ENCODE measurements at regions not wholly inside any gene's neighbourhood (a gene's known extent, or its start where the extent isn't known, plus 50 kb on each side); places are given as distances from the start of the nearest gene placed in this dataset.
A peak's percentile ranks its signal among the peaks of the same experiment; 100 is the strongest.

- TF ChIP-seq CTCF (IDR thresholded peaks at IDR 0.05; ENCODE audit: extremely low read depth, low read depth, low read length): no peak
- Histone ChIP-seq H3K27me3 (ENCODE audit: insufficient read depth, low read length) (no peaks in the 10 kb centered on the region), H3K79me2 (ENCODE audit: insufficient read depth, low read length) (no peaks in the 10 kb centered on the region), H3K4me1 (ENCODE audit: insufficient read depth, low read length) (no peaks in the 10 kb centered on the region), H2AFZ (ENCODE audit: low read length) (no peak overlapping the region), H4K20me1 (ENCODE audit: insufficient read depth, low read length) (no peaks in the 10 kb centered on the region), H3K4me2 (ENCODE audit: insufficient read depth, low read length) (no peak overlapping the region), H3K9me3 (ENCODE audit: low read depth, low read length) (no peaks in the 10 kb centered on the region), H3K36me3 (ENCODE audit: insufficient read depth, low read length) (peaks cover 27% of the 10 kb centered on the region), H3K27ac (ENCODE audit: low read depth, low read length) (no peak overlapping the region), H3K4me3 (ENCODE audit: insufficient read depth, low read length) (no peak overlapping the region)
- no peak for DNase-seq (ENCODE audit: insufficient read length, low spot score, missing footprints)
Measured at GRCh38 chr6:144834426-144835038, 549.4 kb downstream of the UTRN start.

- Histone ChIP-seq H3K4me1 (ENCODE audit: insufficient read depth, low read length) (no peaks in the 10 kb centered on the region), H3K36me3 (ENCODE audit: insufficient read depth, low read length) (peaks cover 27% of the 10 kb centered on the region), H3K4me3 (ENCODE audit: insufficient read depth, low read length) (no peak overlapping the region), H3K27ac (ENCODE audit: low read depth, low read length) (no peak overlapping the region), H3K27me3 (ENCODE audit: insufficient read depth, low read length) (no peaks in the 10 kb centered on the region), H2AFZ (ENCODE audit: low read length) (no peak overlapping the region), H3K4me2 (ENCODE audit: insufficient read depth, low read length) (no peak overlapping the region), H4K20me1 (ENCODE audit: insufficient read depth, low read length) (no peaks in the 10 kb centered on the region), H3K79me2 (ENCODE audit: insufficient read depth, low read length) (no peaks in the 10 kb centered on the region), H3K9me3 (ENCODE audit: low read depth, low read length) (no peaks in the 10 kb centered on the region)
- TF ChIP-seq CTCF (IDR thresholded peaks at IDR 0.05; ENCODE audit: extremely low read depth, low read depth, low read length): no peak
- DNase-seq (ENCODE audit: insufficient read length, low spot score, missing footprints): no peak
Measured at GRCh38 chr6:144835322-144835973, 550.3 kb downstream of the UTRN start.

GRCh38 chr6:144840619-144841018 lies 555.5 kb downstream of the UTRN start:
- H3K27ac ChIP-seq (ENCODE audit: low read depth, low read length): no peak overlapping the region
- H3K79me2 ChIP-seq (ENCODE audit: insufficient read depth, low read length): no peaks in the 10 kb centered on the region
- no peaks in the 10 kb centered on the region for H3K9me3 ChIP-seq (ENCODE audit: low read depth, low read length)
- TF ChIP-seq CTCF (IDR thresholded peaks at IDR 0.05; ENCODE audit: extremely low read depth, low read depth, low read length): no peak
- no peak overlapping the region for H2AFZ ChIP-seq (ENCODE audit: low read length)
- H4K20me1 ChIP-seq (ENCODE audit: insufficient read depth, low read length): no peaks in the 10 kb centered on the region
- no peak overlapping the region for H3K4me2 ChIP-seq (ENCODE audit: insufficient read depth, low read length)
- H3K36me3 ChIP-seq (ENCODE audit: insufficient read depth, low read length): peaks cover 32% of the 10 kb centered on the region
- peaks cover 12% of the 10 kb centered on the region for H3K4me1 ChIP-seq (ENCODE audit: insufficient read depth, low read length)
- H3K4me3 ChIP-seq (ENCODE audit: insufficient read depth, low read length): no peak overlapping the region
- H3K27me3 ChIP-seq (ENCODE audit: insufficient read depth, low read length): no peaks in the 10 kb centered on the region
- no peak for DNase-seq (ENCODE audit: insufficient read length, low spot score, missing footprints)

GRCh38 chr6:144843701-144844100 lies 558.6 kb downstream of the UTRN start:
- Histone ChIP-seq H3K4me2 (ENCODE audit: insufficient read depth, low read length) (no peak overlapping the region), H3K27ac (ENCODE audit: low read depth, low read length) (no peak overlapping the region), H2AFZ (ENCODE audit: low read length) (no peak overlapping the region), H3K9me3 (ENCODE audit: low read depth, low read length) (no peaks in the 10 kb centered on the region), H3K4me3 (ENCODE audit: insufficient read depth, low read length) (no peak overlapping the region), H4K20me1 (ENCODE audit: insufficient read depth, low read length) (no peaks in the 10 kb centered on the region), H3K4me1 (ENCODE audit: insufficient read depth, low read length) (peaks cover 15% of the 10 kb centered on the region), H3K79me2 (ENCODE audit: insufficient read depth, low read length) (no peaks in the 10 kb centered on the region), H3K27me3 (ENCODE audit: insufficient read depth, low read length) (no peaks in the 10 kb centered on the region), H3K36me3 (ENCODE audit: insufficient read depth, low read length) (peaks cover 7% of the 10 kb centered on the region)
- TF ChIP-seq CTCF (IDR thresholded peaks at IDR 0.05; ENCODE audit: extremely low read depth, low read depth, low read length): no peak
- DNase-seq (ENCODE audit: insufficient read length, low spot score, missing footprints): peak; percentile 3

Data from osteoblast (primary cell).